ENCODE measurements at regions not wholly inside any gene's neighbourhood (a gene's known extent, or its start where the extent isn't known, plus 50 kb on each side); places are given as distances from the start of the nearest gene placed in this dataset.

DNA sequence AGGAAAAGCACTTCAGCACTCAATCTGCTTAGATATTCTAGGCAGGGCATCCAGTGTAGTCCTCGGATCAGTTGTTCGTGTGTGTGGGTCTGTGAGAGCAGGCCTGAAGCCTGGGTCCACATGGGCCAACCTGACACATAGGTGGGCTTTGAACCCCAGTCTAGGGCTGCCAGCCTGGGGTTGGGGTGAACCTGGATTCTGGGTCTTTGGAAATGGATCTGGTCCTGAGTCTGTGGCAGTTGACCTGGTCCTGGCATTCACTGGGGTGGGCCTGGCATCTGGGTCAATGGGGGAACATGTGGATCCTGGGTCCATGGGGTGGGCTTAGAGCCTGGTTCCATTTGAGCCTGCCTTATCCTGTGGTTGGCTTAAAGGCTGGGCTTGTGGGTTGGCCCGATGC, 492.6 kb upstream of the MAN1A1 start:
- no peak overlapping the region for H3K9ac ChIP-seq (ENCODE audit: low read length)
- no peak overlapping the region for H3K4me3 ChIP-seq (ENCODE audit: low read length)
- no peaks in the 10 kb centered on the region for H3K27me3 ChIP-seq (ENCODE audit: insufficient read depth, low read depth, low read length)
- H4K20me1 ChIP-seq (ENCODE audit: insufficient read depth): no peaks in the 10 kb centered on the region
- H2AFZ ChIP-seq (ENCODE audit: low read depth, low read length): no peak overlapping the region
- H3F3A ChIP-seq (ENCODE audit: insufficient read depth, low read length, poor library complexity, severe bottlenecking): no peaks in the 10 kb centered on the region
- H3K36me3 ChIP-seq (ENCODE audit: insufficient read depth, low read length): no peaks in the 10 kb centered on the region
- no peak overlapping the region for H3K4me2 ChIP-seq (ENCODE audit: low read length)
- H3K9me3 ChIP-seq (ENCODE audit: low read length): no peaks in the 10 kb centered on the region
- H3K79me2 ChIP-seq (replicated peaks; ENCODE audit: insufficient read depth, low read length): no peaks in the 10 kb centered on the region
- H3K27ac ChIP-seq (ENCODE audit: low read length): no peak overlapping the region
- TF ChIP-seq TAF1 (IDR thresholded peaks at IDR 0.05; ENCODE audit: low read depth) (no peak), EZH2 (IDR thresholded peaks at IDR 0.05; ENCODE audit: borderline replicate concordance, insufficient read depth, low read length, poor library complexity, severe bottlenecking) (no peak), POLR2AphosphoS5 (IDR thresholded peaks at IDR 0.05) (no peak), RAD21 (conservative IDR thresholded peaks at IDR 0.05) (no peak), SMC3 (conservative IDR thresholded peaks at IDR 0.05; ENCODE audit: poor library complexity) (no peak), MXI1 (conservative IDR thresholded peaks at IDR 0.05; ENCODE audit: poor library complexity, severe bottlenecking) (no peak), EP300 (conservative IDR thresholded peaks at IDR 0.05; ENCODE audit: poor library complexity, severe bottlenecking) (no peak)
- TF ChIP-seq, protein P1, sequence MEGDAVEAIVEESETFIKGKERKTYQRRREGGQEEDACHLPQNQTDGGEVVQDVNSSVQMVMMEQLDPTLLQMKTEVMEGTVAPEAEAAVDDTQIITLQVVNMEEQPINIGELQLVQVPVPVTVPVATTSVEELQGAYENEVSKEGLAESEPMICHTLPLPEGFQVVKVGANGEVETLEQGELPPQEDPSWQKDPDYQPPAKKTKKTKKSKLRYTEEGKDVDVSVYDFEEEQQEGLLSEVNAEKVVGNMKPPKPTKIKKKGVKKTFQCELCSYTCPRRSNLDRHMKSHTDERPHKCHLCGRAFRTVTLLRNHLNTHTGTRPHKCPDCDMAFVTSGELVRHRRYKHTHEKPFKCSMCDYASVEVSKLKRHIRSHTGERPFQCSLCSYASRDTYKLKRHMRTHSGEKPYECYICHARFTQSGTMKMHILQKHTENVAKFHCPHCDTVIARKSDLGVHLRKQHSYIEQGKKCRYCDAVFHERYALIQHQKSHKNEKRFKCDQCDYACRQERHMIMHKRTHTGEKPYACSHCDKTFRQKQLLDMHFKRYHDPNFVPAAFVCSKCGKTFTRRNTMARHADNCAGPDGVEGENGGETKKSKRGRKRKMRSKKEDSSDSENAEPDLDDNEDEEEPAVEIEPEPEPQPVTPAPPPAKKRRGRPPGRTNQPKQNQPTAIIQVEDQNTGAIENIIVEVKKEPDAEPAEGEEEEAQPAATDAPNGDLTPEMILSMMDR (IDR thresholded peaks at IDR 0.05; ENCODE audit: poor library complexity, severe bottlenecking): no peak
- TF ChIP-seq, protein P2, sequence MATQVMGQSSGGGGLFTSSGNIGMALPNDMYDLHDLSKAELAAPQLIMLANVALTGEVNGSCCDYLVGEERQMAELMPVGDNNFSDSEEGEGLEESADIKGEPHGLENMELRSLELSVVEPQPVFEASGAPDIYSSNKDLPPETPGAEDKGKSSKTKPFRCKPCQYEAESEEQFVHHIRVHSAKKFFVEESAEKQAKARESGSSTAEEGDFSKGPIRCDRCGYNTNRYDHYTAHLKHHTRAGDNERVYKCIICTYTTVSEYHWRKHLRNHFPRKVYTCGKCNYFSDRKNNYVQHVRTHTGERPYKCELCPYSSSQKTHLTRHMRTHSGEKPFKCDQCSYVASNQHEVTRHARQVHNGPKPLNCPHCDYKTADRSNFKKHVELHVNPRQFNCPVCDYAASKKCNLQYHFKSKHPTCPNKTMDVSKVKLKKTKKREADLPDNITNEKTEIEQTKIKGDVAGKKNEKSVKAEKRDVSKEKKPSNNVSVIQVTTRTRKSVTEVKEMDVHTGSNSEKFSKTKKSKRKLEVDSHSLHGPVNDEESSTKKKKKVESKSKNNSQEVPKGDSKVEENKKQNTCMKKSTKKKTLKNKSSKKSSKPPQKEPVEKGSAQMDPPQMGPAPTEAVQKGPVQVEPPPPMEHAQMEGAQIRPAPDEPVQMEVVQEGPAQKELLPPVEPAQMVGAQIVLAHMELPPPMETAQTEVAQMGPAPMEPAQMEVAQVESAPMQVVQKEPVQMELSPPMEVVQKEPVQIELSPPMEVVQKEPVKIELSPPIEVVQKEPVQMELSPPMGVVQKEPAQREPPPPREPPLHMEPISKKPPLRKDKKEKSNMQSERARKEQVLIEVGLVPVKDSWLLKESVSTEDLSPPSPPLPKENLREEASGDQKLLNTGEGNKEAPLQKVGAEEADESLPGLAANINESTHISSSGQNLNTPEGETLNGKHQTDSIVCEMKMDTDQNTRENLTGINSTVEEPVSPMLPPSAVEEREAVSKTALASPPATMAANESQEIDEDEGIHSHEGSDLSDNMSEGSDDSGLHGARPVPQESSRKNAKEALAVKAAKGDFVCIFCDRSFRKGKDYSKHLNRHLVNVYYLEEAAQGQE (IDR thresholded peaks at IDR 0.05; ENCODE audit: borderline replicate concordance): no peak
- no peaks in the 10 kb centered on the region for H3K9me2 ChIP-seq (ENCODE audit: insufficient read depth, low read length)

DNA sequence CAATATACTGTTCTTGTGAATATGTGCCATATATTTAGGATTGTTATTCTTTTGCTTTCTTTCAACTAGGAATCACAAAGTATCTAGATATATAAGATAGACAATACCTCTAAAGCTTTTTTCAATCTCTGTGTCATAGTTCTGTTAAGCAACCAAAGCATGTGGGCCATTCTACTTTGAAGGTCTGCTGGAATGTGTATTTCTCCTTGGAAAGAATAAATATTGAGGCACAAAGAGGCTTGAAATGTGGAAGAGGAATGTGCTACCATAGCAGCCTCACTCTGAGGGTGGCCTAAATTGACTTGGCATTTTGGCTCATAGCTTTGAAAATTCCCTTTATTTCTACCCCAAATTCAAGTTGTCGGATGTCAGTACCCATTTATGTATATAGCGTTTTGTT, 488.5 kb upstream of the MAN1A1 start:
- TF ChIP-seq RAD21 (conservative IDR thresholded peaks at IDR 0.05): no peak
- no peak for TF ChIP-seq EP300 (conservative IDR thresholded peaks at IDR 0.05; ENCODE audit: poor library complexity, severe bottlenecking)
- TF ChIP-seq, protein P1 (IDR thresholded peaks at IDR 0.05; ENCODE audit: poor library complexity, severe bottlenecking): no peak
- no peak for TF ChIP-seq TAF1 (IDR thresholded peaks at IDR 0.05; ENCODE audit: low read depth)
- no peak for TF ChIP-seq POLR2AphosphoS5 (IDR thresholded peaks at IDR 0.05)
- H3K9ac ChIP-seq (ENCODE audit: low read length): no peak overlapping the region
- no peaks in the 10 kb centered on the region for H3K36me3 ChIP-seq (ENCODE audit: insufficient read depth, low read length)
- H3K79me2 ChIP-seq (replicated peaks; ENCODE audit: insufficient read depth, low read length): no peaks in the 10 kb centered on the region
- no peak overlapping the region for H3K27ac ChIP-seq (ENCODE audit: low read length)
- H3K4me3 ChIP-seq (ENCODE audit: low read length): no peak overlapping the region
- no peak overlapping the region for H3K4me2 ChIP-seq (ENCODE audit: low read length)
- no peak overlapping the region for H2AFZ ChIP-seq (ENCODE audit: low read depth, low read length)
- H3F3A ChIP-seq (ENCODE audit: insufficient read depth, low read length, poor library complexity, severe bottlenecking): no peaks in the 10 kb centered on the region
- no peaks in the 10 kb centered on the region for H3K9me2 ChIP-seq (ENCODE audit: insufficient read depth, low read length)
- no peaks in the 10 kb centered on the region for H3K9me3 ChIP-seq (ENCODE audit: low read length)
- no peaks in the 10 kb centered on the region for H4K20me1 ChIP-seq (ENCODE audit: insufficient read depth)
- H3K27me3 ChIP-seq (ENCODE audit: insufficient read depth, low read depth, low read length): no peaks in the 10 kb centered on the region

All from neural cell (in vitro differentiated cells).